Hypothalamus (tissue), 51 donors: ENCODE measurements at regions not wholly inside any gene's neighbourhood (a gene's known extent, or its start where the extent isn't known, plus 50 kb on each side); places are given as distances from the start of the nearest gene placed in this dataset.
"Not testable (repeated sequence)": the region's sequence is repeated elsewhere in the genome, so short reads cannot be mapped to it uniquely, and the experiment has no call there.

Experiments
- DNase-seq, 51 donors: peaks; one replicate each; lab custom pipeline; 2025; lab: John Stamatoyannopoulos, UW

- DNase-seq = no peak
Measured at GRCh38 chr2:39933196-39933595, 154.1 kb upstream of the THUMPD2 start.

GRCh38 chr2:39932198-39932597 is 153.1 kb upstream of the THUMPD2 start:
- DNase-seq = no peak

GRCh38 chr2:39930175-39930917 is 151.3 kb upstream of the THUMPD2 start:
- DNase-seq = no peak

- DNase-seq = no peak
Measured at GRCh38 chr2:39929531-39929930, 150.5 kb upstream of the THUMPD2 start.

- no peak for DNase-seq
Measured at GRCh38 chr2:39925312-39925711, 146.3 kb upstream of the THUMPD2 start.

- DNase-seq = no peak
Measured at GRCh38 chr2:39923455-39923854, 144.4 kb upstream of the THUMPD2 start.

- DNase-seq = no peak
Measured at GRCh38 chr2:39922679-39923405, 143.8 kb upstream of the THUMPD2 start.

GRCh38 chr2:39920307-39920801 is 141.3 kb upstream of the THUMPD2 start:
- DNase-seq = no peak

- DNase-seq = no peak
Measured at GRCh38 chr2:39919511-39920306, 140.7 kb upstream of the THUMPD2 start.

- DNase-seq = no peak
Measured at GRCh38 chr2:39918886-39919285, 139.8 kb upstream of the THUMPD2 start.

- DNase-seq = not testable (repeated sequence)
Measured at GRCh38 chr2:39917371-39917770, 138.3 kb upstream of the THUMPD2 start.

GRCh38 chr2:39914949-39915348 is 135.9 kb upstream of the THUMPD2 start:
- no peak for DNase-seq

GRCh38 chr2:39913648-39914461 is 134.8 kb upstream of the THUMPD2 start:
- DNase-seq = peak in 5 of 51 donors; percentile 1 to 73 (median 5)

GRCh38 chr2:39902103-39902502 is 123.0 kb upstream of the THUMPD2 start:
- DNase-seq = peak in 1 of 51 donors; percentile 23

GRCh38 chr2:39898934-39899333 is 119.9 kb upstream of the THUMPD2 start:
- DNase-seq = no peak

GRCh38 chr2:39897273-39897672 is 118.2 kb upstream of the THUMPD2 start:
- DNase-seq = no peak

GRCh38 chr2:39894082-39894481 is 115.0 kb upstream of the THUMPD2 start:
- no peak for DNase-seq

GRCh38 chr2:39893616-39894015 is 114.6 kb upstream of the THUMPD2 start:
- DNase-seq = no peak

- no peak for DNase-seq
Measured at GRCh38 chr2:39881948-39882347, 102.9 kb upstream of the THUMPD2 start.

GRCh38 chr2:39881494-39881893 is 102.4 kb upstream of the THUMPD2 start:
- no peak for DNase-seq
